B cell (primary cell): ENCODE measurements at regions not wholly inside any gene's neighbourhood (a gene's known extent, or its start where the extent isn't known, plus 50 kb on each side); places are given as distances from the start of the nearest gene placed in this dataset.

Source experiments
- ATAC-seq: fragments of 200-7000 bp; cut with Tn5 transposase; one replicate; pipeline ENCODE4 v1.10.0; 2021; ENCODE audit warnings: low read depth, mild to moderate bottlenecking, moderate number of reproducible peaks, moderate library complexity
- CTCF ChIA-PET: fragments of 350-600 bp; sonication (Branson Sonifier 250); formaldehyde crosslinking; loops from one replicate; lab custom pipeline; 2021; ENCODE audit warnings: antibody characterized with exemption, inconsistent platforms; lab: Charles Lee
- POLR2A ChIA-PET: fragments of 350-600 bp; sonication (Branson Sonifier 250); formaldehyde crosslinking; loops from one replicate; lab custom pipeline; 2021; ENCODE audit warnings: antibody characterized with exemption; lab: Charles Lee
- DNase-seq: peaks from one replicate; pipeline ENCODE4 v3.0.0; 2013
- H2AFZ ChIP-seq: 2 replicates; pipeline ENCODE4 v1.6.1; 2012; ENCODE audit warnings: mild to moderate bottlenecking, low read depth, low read length; ENCODE audit not compliant: insufficient read depth, poor library complexity, severe bottlenecking
- H3K27ac ChIP-seq, 2 donors: 1 replicate in 1 of 2; 2 replicates in 1 of 2; pipeline ENCODE4 v1.5.1; 2012 to 2013; ENCODE audit warnings: low read length in 2 of 2, mild to moderate bottlenecking in 2 of 2, moderate library complexity in 1 of 2
- H3K27me3 ChIP-seq, 4 experiments: fragments of 200-600 bp in 1 of 4; sonication (generic) in 1 of 4; replicated peaks in 1 of 4; 1 replicate in 2 of 4; 2 replicates in 2 of 4; pipeline versions ENCODE4 v1.6.1 to v1.7.0; 2013 to 2016; ENCODE audit warnings: low read length in 3 of 4, mild to moderate bottlenecking in 2 of 4, mixed read lengths in 1 of 4, moderate library complexity in 1 of 4; ENCODE audit not compliant: insufficient read depth in 4 of 4, control insufficient read depth in 3 of 4; ENCODE audit errors: control extremely low read depth in 1 of 4
- H3K36me3 ChIP-seq, 2 experiments: replicated peaks in 1 of 2; 1 replicate in 1 of 2; 2 replicates in 1 of 2; pipeline versions ENCODE4 v1.6.1 to v1.7.1; 2013; ENCODE audit warnings: low read length in 1 of 2; ENCODE audit not compliant: insufficient read depth in 2 of 2, control insufficient read depth in 1 of 2; ENCODE audit errors: control extremely low read depth in 1 of 2, extremely low read depth in 1 of 2
- H3K4me1 ChIP-seq, 2 donors: fragments of 200-600 bp in 1 of 2; sonication (generic) in 1 of 2; 1 replicate in 1 of 2; 2 replicates in 1 of 2; pipeline versions ENCODE4 v1.5.1 to v1.6.1; 2013 to 2017; ENCODE audit warnings: low read length in 2 of 2; ENCODE audit not compliant: control insufficient read depth in 2 of 2, insufficient read depth in 2 of 2
- H3K4me2 ChIP-seq: replicated peaks from 2 replicates; pipeline ENCODE3; 2012; ENCODE audit warnings: mild to moderate bottlenecking, low read depth, low read length; ENCODE audit not compliant: poor library complexity, severe bottlenecking
- H3K4me3 ChIP-seq, 5 experiments: fragments of 200-600 bp in 1 of 5; sonication (generic) in 1 of 5; 1 replicate in 3 of 5; 2 replicates in 2 of 5; pipeline versions ENCODE4 v1.5.1 to v1.7.0; 2011 to 2016; ENCODE audit warnings: low read length in 4 of 5, mild to moderate bottlenecking in 4 of 5, low read depth in 2 of 5, control low read depth in 1 of 5, moderate library complexity in 1 of 5; ENCODE audit not compliant: insufficient read depth in 1 of 5; ENCODE audit errors: control extremely low read depth in 1 of 5, extremely low read depth in 1 of 5
- H3K79me2 ChIP-seq: fragments of 200-600 bp; sonication (generic); one replicate; pipeline ENCODE4 v1.6.0; 2016; ENCODE audit warnings: low read length; ENCODE audit not compliant: control insufficient read depth, insufficient read depth
- H3K9ac ChIP-seq: fragments of 200-600 bp; sonication (generic); 2 replicates; pipeline ENCODE4 v1.6.1; 2017; ENCODE audit warnings: mild to moderate bottlenecking, low read length, moderate library complexity
- H3K9me3 ChIP-seq, 3 donors: one replicate each; pipeline versions ENCODE4 v1.6.1 to v1.7.1; 2013; ENCODE audit warnings: low read length in 2 of 3; ENCODE audit not compliant: control insufficient read depth in 2 of 3, insufficient read depth in 1 of 3; ENCODE audit errors: control extremely low read depth in 1 of 3
- H4K20me1 ChIP-seq: 2 replicates; pipeline ENCODE4 v1.6.0; 2012; ENCODE audit warnings: mild to moderate bottlenecking, low read length; ENCODE audit not compliant: insufficient read depth, control insufficient read depth, poor library complexity, severe bottlenecking
- H3K27ac Mint-ChIP-seq: one replicate; pipeline ENCODE4 v1.8.0; 2021; ENCODE audit warnings: mixed read lengths
- H3K27me3 Mint-ChIP-seq: one replicate; pipeline ENCODE4 v1.8.0; 2021; ENCODE audit warnings: mixed read lengths
- H3K4me1 Mint-ChIP-seq: one replicate; pipeline ENCODE4 v1.8.0; 2021; ENCODE audit warnings: mixed read lengths
- H3K4me3 Mint-ChIP-seq: one replicate; pipeline ENCODE4 v1.8.0; 2021; ENCODE audit warnings: mixed read lengths
- H3K9me3 Mint-ChIP-seq: one replicate; pipeline ENCODE4 v1.8.0; 2022; ENCODE audit warnings: mixed read lengths; ENCODE audit not compliant: insufficient read depth
- CTCF ChIP-seq: fragments of 200-600 bp; IDR thresholded peaks from one replicate; pipeline ENCODE4 v1.8.0; 2022; ENCODE audit warnings: antibody characterized with exemption, mild to moderate bottlenecking
- EZH2 ChIP-seq: IDR thresholded peaks from 2 replicates; pipeline ENCODE4 v1.6.1; 2012; ENCODE audit warnings: borderline replicate concordance, low read depth, mild to moderate bottlenecking, moderate library complexity, low read length; ENCODE audit not compliant: insufficient read depth, poor library complexity, severe bottlenecking
- WGBS: methylation state at CpG from one replicate; pipeline ENCODE4 v1.1.5; 2013; ENCODE audit warnings: missing lambda C conversion rate; ENCODE audit not compliant: insufficient coverage; 5-methylcytosine and 5-hydroxymethylcytosine counted together
- intact Hi-C: fragments of 100-400 bp; cut with micrococcal nuclease; formaldehyde crosslinking; loops from one replicate; pipeline ENCODE4 v1.10.0; 2022

- H3K9me3 ChIP-seq = no peaks in the 10 kb centered on the region
- intact Hi-C loops = no loop called here
- no peak overlapping the region for H2AFZ ChIP-seq
- H3K9me3 Mint-ChIP-seq = no peaks in the 10 kb centered on the region
- WGBS = no CpG with 5 or more reads among the region's 2 CpGs
- H3K4me2 ChIP-seq = no peak overlapping the region
- H3K27me3 Mint-ChIP-seq = no peaks in the 10 kb centered on the region
- TF ChIP-seq CTCF (no peak), EZH2 (no peak)
- DNase-seq (no peak), ATAC-seq (no peak)
- H3K4me3 Mint-ChIP-seq = no peak overlapping the region
- H3K27ac ChIP-seq = no peak overlapping the region
- no peaks in the 10 kb centered on the region for H3K36me3 ChIP-seq
- ChIA-PET POLR2A (no interaction called here), CTCF (no interaction called here)
- H3K79me2 ChIP-seq = no peaks in the 10 kb centered on the region
- no peaks in the 10 kb centered on the region for H3K4me1 ChIP-seq
- H4K20me1 ChIP-seq = no peaks in the 10 kb centered on the region
- H3K4me1 Mint-ChIP-seq = no peaks in the 10 kb centered on the region
- no peaks in the 10 kb centered on the region for H3K27me3 ChIP-seq
- no peak overlapping the region for H3K4me3 ChIP-seq
- no peak overlapping the region for H3K9ac ChIP-seq
- H3K27ac Mint-ChIP-seq = no peak overlapping the region
Observed at GRCh38 chrX:26008042-26008441, 130.1 kb upstream of the MAGEB18 start.

GRCh38 chrX:26008691-26009090 lies 129.5 kb upstream of the MAGEB18 start:
- Histone ChIP-seq H3K27ac (no peak overlapping the region), H2AFZ (no peak overlapping the region), H3K4me1 (no peaks in the 10 kb centered on the region), H3K79me2 (no peaks in the 10 kb centered on the region), H3K4me3 (no peak overlapping the region), H3K4me2 (no peak overlapping the region), H3K27me3 (no peaks in the 10 kb centered on the region), H3K9me3 (no peaks in the 10 kb centered on the region), H3K9ac (no peak overlapping the region), H4K20me1 (no peaks in the 10 kb centered on the region), H3K36me3 (no peaks in the 10 kb centered on the region)
- DNase-seq (no peak), ATAC-seq (no peak)
- Mint-ChIP-seq H3K27me3 (no peaks in the 10 kb centered on the region), H3K27ac (no peak overlapping the region), H3K9me3 (no peaks in the 10 kb centered on the region), H3K4me1 (no peaks in the 10 kb centered on the region), H3K4me3 (no peak overlapping the region)
- POLR2A ChIA-PET = no interaction called here
- WGBS = no CpG with 5 or more reads among the region's 2 CpGs
- TF ChIP-seq CTCF = no peak
- TF ChIP-seq EZH2 = no peak
- CTCF ChIA-PET = no interaction called here
- intact Hi-C loops = no loop called here
